Activated CD4-positive, alpha-beta T cell treated with anti-CD3 and anti-CD28 coated beads for 4 hours (primary cell): ENCODE measurements at regions not wholly inside any gene's neighbourhood (a gene's known extent, or its start where the extent isn't known, plus 50 kb on each side); places are given as distances from the start of the nearest gene placed in this dataset.
A peak's percentile ranks its signal among the peaks of the same experiment; 100 is the strongest.

Source experiments
- DNase-seq, 2 donors: peaks; one replicate each; pipeline ENCODE4 v3.0.0-alpha.2; 2020

DNA sequence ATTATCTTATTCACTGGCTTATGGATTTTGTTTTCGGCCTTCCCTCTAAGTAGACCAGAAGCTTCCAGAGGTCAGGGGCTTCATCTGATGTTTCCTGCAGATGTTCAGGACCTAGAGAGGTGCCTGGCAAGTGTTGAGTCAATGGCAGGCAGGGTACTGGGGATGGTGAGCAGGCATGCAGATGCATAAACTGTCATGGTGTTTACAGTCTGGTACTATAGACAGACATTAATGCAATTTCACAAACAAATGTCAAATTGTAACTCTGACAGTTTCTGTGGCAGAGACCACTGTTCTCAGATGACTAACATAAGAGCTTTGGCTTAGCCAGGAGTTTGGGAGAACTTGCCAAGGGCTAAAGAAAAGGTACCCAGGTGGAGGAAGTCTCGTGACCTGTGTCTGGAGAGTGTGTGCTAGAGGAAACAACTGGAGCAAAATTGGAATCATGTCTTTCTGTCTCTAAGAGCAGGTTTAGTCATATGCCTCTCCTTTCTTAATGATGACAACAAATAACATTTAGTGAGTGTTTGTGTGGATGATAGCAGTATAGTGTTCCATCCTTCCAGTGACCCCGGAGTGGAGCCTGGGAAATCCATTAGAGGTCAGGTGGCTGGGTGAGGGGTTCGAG lies 53.7 kb upstream of the TRAK1 start:
- no peak for DNase-seq

DNA sequence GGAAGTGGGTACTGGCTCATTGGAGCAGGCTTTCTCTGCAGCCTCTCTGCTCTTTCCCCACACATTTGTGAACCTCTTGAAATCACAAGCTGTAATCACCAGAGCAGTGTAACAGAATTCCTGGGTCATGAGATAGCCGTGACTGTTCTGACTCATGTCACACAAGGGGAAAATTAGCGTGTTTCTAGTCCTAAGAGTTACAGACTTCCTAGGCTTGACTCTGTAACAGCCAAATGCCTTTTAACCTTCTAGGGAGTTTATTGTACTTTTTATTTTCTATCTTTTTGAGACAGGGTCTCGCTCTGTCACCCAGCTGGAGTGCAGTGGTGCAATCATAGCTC lies 54.7 kb upstream of the TRAK1 start:
- DNase-seq, result no peak

DNA sequence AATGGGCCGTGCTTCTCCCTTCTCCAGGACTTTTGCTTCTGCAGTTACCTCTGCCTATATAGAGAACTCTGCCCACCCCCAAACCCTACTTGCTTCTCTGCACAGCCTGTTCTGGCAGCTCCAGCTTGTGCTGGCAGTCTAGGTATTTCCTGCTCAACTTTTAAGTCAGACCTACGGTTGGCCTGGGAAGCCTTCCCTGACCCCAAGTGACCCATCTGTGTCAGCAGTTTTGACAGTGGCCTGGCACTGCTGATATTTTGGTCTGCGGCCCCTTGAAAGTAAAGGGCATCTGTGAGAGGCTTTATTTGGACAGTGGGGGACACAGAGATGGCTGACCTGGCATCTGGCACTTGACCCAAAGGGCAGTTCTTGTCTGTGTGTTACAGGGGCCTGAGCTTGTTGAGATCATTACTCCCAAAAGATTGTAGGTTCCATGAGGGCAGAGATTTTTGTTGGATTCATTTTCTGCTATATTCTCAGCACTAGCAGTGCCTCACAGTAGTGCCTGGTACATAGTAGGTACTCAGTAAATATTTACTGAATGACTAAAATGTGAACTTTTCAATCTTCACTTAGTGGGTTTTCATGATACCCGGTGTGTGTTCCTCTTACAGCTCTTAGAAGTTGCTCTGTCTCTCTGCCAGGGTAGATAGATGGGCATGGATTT lies 55.2 kb upstream of the TRAK1 start:
- no peak for DNase-seq

DNA sequence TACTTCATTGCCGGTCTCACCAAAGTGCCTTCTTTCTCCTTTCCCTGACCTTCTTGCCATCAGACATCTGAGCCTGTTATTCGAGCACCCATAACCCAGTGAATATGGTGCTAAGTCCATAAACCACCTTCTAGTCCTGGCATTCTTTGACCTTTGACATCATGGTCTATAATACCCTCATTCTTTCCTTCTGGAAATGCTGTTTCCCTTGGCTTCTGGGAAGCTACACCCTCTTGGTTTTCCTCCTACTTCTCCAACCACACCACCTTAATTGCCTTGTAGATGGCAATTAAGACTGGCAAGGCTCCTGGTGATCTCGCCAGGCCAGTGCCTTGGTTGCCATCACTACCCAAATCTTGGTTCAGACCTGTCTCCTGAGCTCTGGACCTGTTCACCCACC lies 56.1 kb upstream of the TRAK1 start:
- DNase-seq, result no peak

DNA sequence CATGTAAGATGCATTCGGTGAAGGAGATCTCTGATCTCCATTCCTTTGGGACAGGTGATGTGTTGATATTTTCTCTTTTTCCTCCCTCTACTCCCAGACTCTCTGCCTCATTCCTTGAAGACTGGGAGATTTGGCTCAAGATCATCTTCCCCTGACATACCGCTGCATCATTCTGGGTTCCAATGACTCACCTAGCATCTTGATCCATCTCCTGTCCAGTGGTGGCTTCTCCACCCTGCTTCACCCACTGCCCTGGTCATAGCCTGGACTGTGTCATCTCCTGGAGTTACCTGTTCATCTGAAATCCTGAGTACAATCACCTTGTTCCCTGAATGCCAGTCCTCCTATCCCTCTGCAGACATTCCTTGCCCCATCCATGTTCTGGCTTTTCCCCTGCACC lies 57.4 kb upstream of the TRAK1 start:
- DNase-seq, result no peak

DNA sequence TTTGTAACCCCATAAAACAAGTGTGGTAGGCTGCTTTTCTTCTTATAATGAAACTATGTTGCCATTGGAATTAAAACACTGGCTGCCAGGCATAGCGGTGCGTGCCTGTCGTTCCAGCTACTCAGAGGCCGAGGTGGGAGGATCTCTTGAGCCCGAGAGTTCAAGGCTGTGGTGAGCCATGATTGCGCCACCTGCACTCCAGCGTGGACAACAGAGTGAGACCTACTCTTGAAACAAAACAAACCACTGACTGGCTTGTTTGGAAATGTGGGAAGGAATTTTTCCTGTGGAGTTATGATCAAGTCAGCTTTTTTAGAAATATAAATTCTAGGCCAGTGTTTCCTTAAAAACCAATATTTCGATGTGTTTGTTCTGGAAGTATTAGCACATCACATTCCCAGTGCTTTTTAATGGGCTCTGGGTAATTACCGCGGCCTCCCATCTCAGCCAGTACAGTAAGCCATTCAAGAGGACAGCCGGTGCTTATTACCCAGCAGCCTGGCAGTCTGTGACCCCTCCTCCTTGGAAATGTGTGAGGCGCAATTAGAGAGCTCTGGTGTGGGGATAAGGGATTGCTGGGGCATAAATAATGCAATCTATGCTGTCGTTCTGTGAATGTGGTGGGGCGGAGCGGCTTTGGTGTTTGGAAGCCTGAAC lies 58.3 kb upstream of the TRAK1 start:
- no peak for DNase-seq

DNA sequence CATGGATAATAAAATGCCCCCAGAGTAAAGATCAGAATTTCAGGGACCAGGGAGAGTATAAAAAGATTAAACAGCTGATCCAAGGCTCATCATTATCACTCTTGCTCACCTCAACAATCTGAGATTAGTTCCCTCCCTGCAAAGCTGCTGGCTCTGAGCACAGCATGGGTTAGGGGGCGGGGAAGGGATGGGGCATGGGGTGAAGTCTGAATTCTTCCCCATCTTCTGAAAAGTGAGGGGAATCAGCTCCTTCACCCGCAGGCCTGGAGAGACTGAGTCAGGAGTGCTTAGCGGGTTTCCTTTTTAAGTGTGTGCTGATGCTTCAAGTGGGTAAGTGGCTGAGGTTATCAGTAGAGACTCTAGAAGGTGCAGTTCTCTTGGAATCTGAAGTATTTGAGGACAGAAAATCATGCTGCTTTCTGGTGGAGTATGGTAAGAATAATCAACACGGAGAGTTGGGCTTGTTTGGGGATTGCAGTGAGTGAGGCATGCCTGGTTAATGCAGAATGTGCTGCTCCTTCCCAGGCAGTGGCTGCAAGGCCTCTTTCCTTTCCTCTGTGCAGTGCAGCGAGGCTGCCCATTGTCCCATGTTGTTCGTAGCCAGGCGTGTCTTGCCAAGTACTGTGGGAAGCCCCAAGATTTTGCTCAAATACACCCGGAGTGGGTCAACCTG lies 59.2 kb upstream of the TRAK1 start:
- no peak for DNase-seq

DNA sequence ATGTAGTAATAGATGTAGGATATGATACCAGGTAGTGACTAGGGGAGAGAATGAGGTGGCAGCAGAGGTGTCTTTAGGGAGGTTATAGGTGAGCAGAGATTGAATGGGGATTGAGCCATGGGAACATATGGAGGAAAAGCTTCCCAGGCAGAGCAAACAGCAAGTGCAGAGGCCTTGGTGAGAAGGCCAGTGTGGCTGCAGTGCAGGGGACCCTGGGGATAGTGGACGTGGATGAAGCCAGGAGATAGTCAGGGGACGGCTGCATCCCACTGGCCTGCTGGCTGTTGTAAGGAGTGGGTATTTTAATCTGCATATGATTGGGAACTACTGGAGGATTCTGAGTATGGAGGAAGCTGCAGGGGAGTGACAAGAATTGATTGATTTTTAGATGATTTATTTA lies 62.7 kb upstream of the TRAK1 start:
- DNase-seq, result no peak

DNA sequence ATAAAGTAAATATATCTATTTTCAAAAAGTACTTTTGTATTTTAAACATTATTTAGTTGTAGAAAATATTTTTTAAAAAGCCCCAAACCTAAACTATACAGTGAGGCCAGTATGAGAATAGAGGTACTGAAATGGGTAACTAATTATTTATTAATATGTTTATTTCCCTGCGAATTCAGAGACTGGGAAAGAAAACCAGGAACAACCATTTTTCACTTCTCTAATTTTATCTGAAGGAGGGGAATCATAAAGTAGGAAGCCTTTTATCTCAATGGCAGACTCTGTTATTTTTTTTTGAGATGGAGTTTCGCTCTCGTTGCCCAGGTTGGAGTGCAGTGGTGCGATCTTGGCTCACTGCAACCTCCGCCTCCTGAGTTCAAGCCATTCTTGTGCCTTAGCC lies 63.6 kb upstream of the TRAK1 start:
- DNase-seq, result no peak

DNA sequence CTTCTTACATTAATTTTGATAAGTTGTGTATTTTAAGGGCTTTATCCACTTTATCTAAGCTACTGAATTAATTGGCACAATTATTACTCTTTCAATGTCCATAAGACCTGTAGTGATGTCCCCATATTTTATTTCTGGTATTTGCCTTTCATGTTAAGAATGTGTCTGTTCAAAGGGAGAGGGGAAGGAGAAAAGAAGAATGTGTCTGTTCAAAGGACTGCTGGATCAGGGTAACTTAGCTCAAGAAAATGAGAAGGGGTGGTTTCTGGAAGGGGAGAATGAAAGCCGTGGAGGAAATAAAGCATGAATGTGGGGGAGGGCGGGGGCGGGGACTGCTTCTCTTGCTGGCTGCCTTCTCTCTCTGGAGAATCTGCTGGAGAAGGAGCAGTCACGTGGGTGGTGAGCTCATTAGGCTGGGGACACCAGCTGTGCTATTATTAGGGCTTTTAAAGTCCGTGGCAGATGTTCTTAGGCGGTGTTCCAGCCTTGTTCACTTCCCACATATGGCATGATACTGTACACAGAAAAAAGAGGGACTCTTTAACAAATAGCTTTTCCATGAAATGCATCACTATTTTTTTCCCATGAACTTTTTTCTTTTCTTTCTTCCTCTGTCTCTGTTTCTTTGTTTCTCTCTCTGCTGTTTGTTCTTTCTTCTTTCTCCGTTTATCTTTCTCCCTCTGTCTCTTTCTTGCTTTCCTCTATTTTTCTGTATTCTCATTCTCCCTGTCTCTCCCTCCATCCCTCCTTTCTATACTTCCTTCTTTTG lies 63.7 kb upstream of the ULK4 start:
- DNase-seq, result peak in 1 of 2 donors; percentile 8

DNA sequence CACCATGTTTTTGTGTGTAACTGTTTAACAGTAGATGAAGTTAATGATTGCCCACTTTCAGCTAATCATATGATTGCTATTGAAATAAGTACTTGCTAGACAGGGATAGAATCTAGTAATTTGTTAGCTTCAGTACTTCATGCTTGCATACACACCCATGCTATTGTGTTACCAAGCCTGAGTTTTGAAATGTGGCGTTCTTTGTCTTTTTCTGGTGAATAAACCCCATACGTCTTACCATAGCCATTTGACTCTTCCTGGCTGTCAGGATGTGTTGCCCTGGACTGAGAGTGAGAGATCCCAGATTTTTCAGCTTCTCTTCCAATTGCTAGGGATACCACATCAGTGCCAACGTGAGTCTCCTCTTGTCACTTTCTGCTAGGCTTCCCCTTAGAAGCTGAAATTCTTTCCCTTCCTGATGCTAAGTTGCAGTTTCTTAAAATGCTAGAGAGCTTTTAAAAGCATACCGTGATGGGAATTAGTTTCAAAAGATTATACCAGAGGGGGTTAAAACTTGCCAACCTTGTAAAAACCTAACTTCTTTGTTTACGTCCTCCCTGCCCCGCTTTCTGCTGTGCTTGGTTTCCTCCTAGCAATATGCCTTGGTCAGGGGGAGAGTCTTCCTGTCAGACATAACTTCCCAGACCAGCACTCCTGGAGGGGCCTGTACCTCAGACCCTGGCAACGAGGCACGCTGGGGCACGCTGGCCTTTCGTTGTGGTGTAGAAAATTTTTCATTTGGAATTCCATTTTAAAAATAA lies 62.9 kb upstream of the ULK4 start:
- DNase-seq, result no peak

DNA sequence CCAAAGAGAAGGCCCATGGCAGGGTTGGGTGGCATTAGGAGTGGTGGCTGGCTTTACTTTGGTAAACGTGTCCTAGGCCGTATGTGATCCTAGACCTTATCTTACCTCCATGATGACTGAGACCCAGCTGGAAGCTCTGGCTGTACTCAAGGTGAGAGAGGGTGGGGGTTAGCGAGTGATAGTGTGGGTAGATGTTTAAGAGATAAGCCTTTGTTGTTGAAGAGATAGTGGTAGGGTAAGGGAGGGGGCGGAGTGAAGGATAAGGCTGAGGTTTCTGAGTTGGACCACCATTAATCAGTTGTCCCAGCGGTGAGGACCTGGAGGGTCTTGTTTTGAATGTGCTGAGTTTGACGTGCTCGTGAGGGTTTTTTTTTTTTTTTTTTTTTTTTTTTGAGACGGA lies 61.5 kb upstream of the ULK4 start:
- DNase-seq, result peak; percentile 13 to 25

DNA sequence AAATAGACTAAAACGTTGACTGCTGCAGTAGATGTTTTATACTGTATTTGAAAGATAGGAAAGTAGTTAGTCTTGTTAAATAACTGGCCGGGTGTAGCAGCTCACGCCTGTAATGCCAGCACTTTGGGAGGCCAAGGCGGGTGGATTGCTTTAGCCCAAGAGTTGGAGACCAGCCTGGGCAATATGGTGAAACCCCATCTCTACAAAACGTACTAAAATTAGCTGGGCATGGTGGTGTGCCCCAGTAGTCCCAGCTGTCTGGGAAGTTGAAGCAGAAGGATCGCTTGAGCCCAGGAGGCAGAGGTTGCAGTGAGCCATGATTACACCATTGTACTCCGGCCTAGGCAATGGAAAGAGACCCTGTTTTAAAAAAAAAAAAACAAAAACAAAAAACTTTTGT lies 60.5 kb upstream of the ULK4 start:
- no peak for DNase-seq

DNA sequence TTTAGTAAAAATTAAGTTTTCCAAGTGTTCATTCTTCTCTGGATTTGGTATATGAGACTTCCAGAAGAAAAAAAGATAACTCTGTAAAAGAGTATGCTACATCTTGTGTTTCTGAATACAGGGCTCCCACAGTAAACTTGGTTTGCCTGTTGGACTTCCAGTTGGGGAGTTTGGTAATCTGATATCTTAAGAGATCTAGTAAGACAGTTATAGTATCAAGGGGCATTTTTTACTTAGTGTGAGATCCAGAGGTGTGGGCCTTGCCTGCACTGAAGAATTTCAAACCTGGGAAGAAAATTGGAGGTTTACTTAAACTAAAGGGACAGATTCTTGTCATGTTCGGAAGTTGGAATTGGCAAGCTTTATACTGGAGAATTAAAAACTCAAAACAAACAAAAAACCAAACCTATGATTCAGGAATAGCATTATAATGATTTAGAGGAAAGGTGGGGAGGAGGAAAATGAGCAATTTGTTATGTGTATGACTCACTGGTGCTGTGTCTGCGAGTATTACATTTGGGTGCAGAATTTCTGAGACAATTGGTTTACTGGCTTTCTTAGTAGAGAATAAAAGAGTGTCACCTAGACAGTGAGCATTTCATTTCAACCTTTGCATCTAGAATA lies 58.9 kb upstream of the ULK4 start:
- no peak for DNase-seq

DNA sequence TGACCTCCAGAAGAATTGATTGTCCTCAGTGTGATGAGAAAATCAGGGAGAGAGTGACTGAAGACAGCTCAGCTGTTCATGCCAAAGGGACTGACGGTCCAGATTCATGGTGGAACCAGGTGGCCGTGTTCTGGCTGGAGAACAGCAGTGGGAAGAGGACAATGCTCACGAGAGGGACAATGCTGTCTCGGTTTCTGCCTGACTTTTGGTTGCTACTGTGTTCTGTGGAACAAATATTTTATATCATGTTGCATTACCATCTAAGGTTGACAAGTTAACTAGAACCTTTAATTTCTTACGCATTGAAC lies 58.0 kb upstream of the ULK4 start:
- DNase-seq, result no peak

DNA sequence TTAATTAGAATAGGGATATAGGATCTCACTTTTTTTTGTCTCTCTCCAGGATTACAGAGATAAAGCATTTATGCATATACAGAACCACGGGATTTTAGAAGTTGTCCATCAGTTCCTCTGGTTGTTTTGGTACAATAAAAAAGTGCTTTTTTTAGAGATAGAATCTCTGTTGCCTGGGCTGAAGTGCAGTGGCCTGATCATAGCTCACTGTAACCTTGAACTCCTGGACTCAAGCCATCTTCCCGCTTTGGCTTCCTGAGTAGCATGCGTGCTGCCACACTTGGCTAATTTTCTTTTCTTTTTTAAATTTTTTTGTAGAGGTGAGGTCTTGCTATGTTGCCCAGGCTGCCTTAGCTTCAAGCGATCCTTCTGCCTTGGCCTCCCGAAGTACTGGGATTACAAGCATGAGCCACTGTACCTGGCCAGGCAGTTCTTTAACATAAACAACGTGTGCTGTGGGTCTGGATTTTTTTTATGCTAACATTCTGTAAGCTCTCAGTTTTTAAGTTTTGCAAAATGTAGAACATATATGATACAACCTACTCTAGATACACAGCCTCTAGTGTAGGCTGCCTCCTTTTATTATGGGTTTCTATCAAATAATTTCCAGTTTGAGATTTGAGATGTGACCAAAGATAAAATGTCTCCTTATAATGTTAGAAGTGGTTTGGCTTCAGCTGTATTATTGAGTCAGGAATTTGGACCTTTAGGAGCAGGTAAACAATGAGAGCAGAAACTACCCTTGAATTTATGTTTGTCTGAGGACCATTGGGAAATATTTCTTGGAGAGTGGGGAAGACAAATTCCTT lies 57.4 kb upstream of the ULK4 start:
- no peak for DNase-seq

DNA sequence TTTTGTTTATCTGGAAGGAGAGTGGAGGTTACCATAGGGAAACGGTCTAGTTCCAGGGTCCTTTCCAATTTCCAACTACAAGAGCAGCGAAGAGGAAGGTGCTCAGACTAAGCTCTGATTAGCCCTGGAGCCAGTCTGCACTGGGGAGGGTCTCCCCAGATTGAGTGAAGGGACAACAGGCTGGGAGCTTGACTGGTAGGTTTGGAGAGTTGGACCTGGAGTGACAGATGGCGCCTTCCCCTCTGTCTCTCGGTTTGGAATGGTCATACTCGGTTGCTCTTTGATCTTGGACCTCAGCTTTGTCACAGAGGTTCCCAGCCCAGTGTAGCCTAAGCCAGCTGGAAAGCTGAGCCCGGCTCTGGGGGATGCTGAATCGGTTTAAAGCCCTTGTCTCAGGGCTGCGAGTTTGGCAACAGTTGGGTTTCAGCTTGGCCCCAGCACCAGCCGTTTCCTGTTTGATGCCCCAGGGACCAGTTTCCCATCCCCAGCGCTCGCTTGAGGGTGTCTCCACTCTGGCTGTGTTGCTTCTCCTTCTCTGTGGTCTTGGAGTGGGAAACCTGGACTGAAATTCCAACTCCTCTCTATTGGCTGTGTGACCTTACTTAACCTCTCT lies 53.1 kb upstream of the ULK4 start:
- no peak for DNase-seq

DNA sequence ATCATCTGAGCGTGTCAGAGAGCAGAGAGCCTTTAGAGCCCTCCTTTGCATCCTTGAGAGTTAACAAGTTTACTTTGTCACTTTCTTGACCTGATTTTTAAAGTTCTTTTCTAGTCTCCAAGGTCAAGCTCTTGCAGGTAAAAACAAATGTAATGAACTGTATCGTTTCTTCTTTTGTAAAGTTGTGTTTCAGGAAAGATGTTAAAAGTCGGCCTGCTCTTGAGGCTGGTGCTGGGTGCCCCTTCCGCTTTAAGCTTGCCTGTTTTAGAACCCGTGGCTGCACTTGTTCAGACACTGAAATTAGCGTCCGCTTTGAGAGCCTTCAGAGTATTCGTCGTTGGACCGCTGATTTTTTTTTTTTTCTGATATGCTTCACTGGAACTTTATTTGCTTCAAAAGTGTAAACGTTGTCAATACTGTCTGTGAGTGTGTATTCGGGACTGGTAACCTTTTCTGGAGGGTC lies 52.6 kb upstream of the ULK4 start:
- DNase-seq, result no peak

DNA sequence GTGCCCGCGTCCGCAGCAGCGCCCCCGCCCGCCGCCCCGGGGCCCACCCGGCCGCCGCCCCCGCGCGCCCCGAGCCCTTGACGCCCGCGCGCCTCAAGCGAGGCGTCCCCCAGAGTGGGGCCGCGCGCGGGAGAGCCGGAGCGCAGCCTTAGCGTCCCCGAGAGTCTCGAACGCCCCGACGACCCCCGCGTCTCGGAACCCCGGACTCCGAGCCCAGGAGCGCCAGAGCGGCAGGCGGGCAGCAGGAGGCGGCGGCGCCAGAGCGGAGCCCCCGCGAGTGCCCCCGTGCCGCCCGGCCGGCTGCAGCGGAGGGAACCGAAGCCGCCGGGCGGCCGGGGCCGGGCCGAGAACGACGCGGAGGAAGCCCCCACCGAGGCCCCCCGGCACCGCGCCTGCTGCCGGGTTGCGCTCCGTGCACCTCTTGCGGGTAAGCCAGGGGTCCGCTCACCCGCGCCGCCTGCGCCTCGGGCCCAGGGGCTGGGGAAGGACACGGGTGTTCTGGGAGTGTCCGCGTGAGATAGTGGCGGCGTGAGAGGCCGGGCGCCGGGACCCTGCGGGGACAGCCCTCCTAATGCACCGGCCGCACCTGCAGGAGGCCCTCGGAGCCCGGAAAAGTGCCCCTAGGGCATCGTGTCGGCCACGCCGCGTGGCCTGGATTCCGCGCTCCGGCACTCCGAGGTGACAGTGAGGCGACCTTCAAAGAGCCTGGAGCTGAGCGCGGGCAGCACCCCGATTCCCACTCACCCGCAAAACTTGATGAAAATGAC lies 52.0 kb upstream of the ULK4 start:
- DNase-seq, result peak; percentile 24 to 38
